MM.1S (cell line): ENCODE measurements at regions not wholly inside any gene's neighbourhood (a gene's known extent, or its start where the extent isn't known, plus 50 kb on each side); places are given as distances from the start of the nearest gene placed in this dataset.

ENCODE experiments used
- CTCF ChIP-seq: fragments of 300-600 bp; sonication (generic); IDR thresholded peaks from 2 replicates; pipeline ENCODE4 v1.5.1; 2016; ENCODE audit warnings: antibody characterized with exemption, low read length, mixed read lengths
- EZH2 ChIP-seq: fragments of 300-600 bp; sonication (generic); optimal IDR thresholded peaks from 2 replicates; pipeline ENCODE3; 2017; ENCODE audit warnings: low read depth, mild to moderate bottlenecking, antibody characterized with exemption, low read length, mixed read lengths

GRCh38 chr4:42819863-42820514, 72.5 kb upstream of the GRXCR1 start:
- TF ChIP-seq CTCF (no peak), EZH2 (no peak)
